Retinal pigment epithelial cell (primary cell): ENCODE measurements at regions not wholly inside any gene's neighbourhood (a gene's known extent, or its start where the extent isn't known, plus 50 kb on each side); places are given as distances from the start of the nearest gene placed in this dataset.
A peak's percentile ranks its signal among the peaks of the same experiment; 100 is the strongest.

Experiments used
- DNase-seq: peaks from one replicate; pipeline ENCODE4 v3.0.0-alpha.2; 2010; ENCODE audit warnings: low read depth
- H3K4me3 ChIP-seq: 2 replicates; pipeline ENCODE4 v1.5.1; 2011; ENCODE audit warnings: mild to moderate bottlenecking, low read length, control low read depth, moderate library complexity
- CTCF ChIP-seq: conservative IDR thresholded peaks from 2 replicates; pipeline ENCODE4 v1.5.1; 2011; ENCODE audit warnings: low read depth, low read length, control low read depth, inconsistent platforms

GRCh38 chr5:24742334-24742733, 97.6 kb upstream of the CDH10 start:
- DNase-seq = peak; percentile 26
- TF ChIP-seq CTCF = no peak
- H3K4me3 ChIP-seq = no peak overlapping the region

- H3K4me3 ChIP-seq = no peak overlapping the region
- TF ChIP-seq CTCF = no peak
- no peak for DNase-seq
Observed at GRCh38 chr5:24737163-24737562, 92.4 kb upstream of the CDH10 start.

GRCh38 chr5:24735284-24735683, 90.5 kb upstream of the CDH10 start:
- H3K4me3 ChIP-seq = no peak overlapping the region
- no peak for DNase-seq
- no peak for TF ChIP-seq CTCF

- DNase-seq = no peak
- TF ChIP-seq CTCF = no peak
- H3K4me3 ChIP-seq = no peak overlapping the region
Observed at GRCh38 chr5:24732184-24732583, 87.4 kb upstream of the CDH10 start.

GRCh38 chr5:24720743-24721142, 76.0 kb upstream of the CDH10 start:
- DNase-seq = no peak
- no peak for TF ChIP-seq CTCF
- H3K4me3 ChIP-seq = no peak overlapping the region

- DNase-seq = no peak
- no peak overlapping the region for H3K4me3 ChIP-seq
- no peak for TF ChIP-seq CTCF
Observed at GRCh38 chr5:24714746-24715145, 70.0 kb upstream of the CDH10 start.

GRCh38 chr5:24712947-24713346, 68.2 kb upstream of the CDH10 start:
- no peak overlapping the region for H3K4me3 ChIP-seq
- no peak for DNase-seq
- no peak for TF ChIP-seq CTCF
